ENCODE measurements at regions not wholly inside any gene's neighbourhood (a gene's known extent, or its start where the extent isn't known, plus 50 kb on each side); places are given as distances from the start of the nearest gene placed in this dataset.

DNA sequence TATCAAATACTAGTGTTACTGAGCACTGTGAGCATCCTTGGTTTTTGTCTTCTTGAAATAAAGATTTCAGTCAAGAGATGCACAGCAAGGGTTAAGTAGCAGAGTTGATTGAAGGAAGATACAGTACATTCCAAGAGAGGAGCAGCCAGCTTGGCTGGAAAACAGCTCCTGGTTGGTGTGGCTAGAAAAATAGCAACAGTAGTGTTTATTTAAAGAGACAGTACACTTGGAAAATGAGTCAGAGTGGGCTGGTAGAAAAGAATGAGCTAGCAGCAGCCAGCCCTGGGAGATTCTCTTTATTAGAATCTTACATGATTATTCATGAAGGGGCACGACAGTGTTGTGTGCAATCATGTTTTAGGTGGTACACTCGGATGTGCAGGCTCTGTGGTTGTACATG is 1016.4 kb upstream of the SORCS1 start:
- no peak for TF ChIP-seq CEBPB (IDR thresholded peaks at IDR 0.05)
- no peak for TF ChIP-seq EP300 (IDR thresholded peaks at IDR 0.05; ENCODE audit: borderline replicate concordance)
- TF ChIP-seq TAF1 (IDR thresholded peaks at IDR 0.05; ENCODE audit: low read depth) = no peak
- no peak for TF ChIP-seq CREB1 (IDR thresholded peaks at IDR 0.05; ENCODE audit: low read depth)
- TF ChIP-seq EGR1 (IDR thresholded peaks at IDR 0.05) = no peak
- no peak for TF ChIP-seq TEAD4 (IDR thresholded peaks at IDR 0.05)
- TF ChIP-seq, protein P1, sequence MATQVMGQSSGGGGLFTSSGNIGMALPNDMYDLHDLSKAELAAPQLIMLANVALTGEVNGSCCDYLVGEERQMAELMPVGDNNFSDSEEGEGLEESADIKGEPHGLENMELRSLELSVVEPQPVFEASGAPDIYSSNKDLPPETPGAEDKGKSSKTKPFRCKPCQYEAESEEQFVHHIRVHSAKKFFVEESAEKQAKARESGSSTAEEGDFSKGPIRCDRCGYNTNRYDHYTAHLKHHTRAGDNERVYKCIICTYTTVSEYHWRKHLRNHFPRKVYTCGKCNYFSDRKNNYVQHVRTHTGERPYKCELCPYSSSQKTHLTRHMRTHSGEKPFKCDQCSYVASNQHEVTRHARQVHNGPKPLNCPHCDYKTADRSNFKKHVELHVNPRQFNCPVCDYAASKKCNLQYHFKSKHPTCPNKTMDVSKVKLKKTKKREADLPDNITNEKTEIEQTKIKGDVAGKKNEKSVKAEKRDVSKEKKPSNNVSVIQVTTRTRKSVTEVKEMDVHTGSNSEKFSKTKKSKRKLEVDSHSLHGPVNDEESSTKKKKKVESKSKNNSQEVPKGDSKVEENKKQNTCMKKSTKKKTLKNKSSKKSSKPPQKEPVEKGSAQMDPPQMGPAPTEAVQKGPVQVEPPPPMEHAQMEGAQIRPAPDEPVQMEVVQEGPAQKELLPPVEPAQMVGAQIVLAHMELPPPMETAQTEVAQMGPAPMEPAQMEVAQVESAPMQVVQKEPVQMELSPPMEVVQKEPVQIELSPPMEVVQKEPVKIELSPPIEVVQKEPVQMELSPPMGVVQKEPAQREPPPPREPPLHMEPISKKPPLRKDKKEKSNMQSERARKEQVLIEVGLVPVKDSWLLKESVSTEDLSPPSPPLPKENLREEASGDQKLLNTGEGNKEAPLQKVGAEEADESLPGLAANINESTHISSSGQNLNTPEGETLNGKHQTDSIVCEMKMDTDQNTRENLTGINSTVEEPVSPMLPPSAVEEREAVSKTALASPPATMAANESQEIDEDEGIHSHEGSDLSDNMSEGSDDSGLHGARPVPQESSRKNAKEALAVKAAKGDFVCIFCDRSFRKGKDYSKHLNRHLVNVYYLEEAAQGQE (IDR thresholded peaks at IDR 0.05; ENCODE audit: low read depth) = no peak
- TF ChIP-seq YY1 (IDR thresholded peaks at IDR 0.05; ENCODE audit: low read depth) = no peak
- TF ChIP-seq RAD21 (IDR thresholded peaks at IDR 0.05; ENCODE audit: low read depth) = no peak
- TF ChIP-seq FOXM1 (IDR thresholded peaks at IDR 0.05; ENCODE audit: borderline replicate concordance, low read depth) = no peak
- TF ChIP-seq, protein P2, sequence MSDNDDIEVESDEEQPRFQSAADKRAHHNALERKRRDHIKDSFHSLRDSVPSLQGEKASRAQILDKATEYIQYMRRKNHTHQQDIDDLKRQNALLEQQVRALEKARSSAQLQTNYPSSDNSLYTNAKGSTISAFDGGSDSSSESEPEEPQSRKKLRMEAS (IDR thresholded peaks at IDR 0.05) = no peak
- TF ChIP-seq, protein P3, sequence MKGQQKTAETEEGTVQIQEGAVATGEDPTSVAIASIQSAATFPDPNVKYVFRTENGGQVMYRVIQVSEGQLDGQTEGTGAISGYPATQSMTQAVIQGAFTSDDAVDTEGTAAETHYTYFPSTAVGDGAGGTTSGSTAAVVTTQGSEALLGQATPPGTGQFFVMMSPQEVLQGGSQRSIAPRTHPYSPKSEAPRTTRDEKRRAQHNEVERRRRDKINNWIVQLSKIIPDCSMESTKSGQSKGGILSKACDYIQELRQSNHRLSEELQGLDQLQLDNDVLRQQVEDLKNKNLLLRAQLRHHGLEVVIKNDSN (IDR thresholded peaks at IDR 0.05) = no peak
- TF ChIP-seq NFIC (IDR thresholded peaks at IDR 0.05) = no peak

Data from Ishikawa (cell line).